ENCODE measurements at regions not wholly inside any gene's neighbourhood (a gene's known extent, or its start where the extent isn't known, plus 50 kb on each side); places are given as distances from the start of the nearest gene placed in this dataset.

- no peak for DNase-seq
Measured at GRCh38 chr20:22465622-22466446, 118.5 kb downstream of the FOXA2 start.

DNA sequence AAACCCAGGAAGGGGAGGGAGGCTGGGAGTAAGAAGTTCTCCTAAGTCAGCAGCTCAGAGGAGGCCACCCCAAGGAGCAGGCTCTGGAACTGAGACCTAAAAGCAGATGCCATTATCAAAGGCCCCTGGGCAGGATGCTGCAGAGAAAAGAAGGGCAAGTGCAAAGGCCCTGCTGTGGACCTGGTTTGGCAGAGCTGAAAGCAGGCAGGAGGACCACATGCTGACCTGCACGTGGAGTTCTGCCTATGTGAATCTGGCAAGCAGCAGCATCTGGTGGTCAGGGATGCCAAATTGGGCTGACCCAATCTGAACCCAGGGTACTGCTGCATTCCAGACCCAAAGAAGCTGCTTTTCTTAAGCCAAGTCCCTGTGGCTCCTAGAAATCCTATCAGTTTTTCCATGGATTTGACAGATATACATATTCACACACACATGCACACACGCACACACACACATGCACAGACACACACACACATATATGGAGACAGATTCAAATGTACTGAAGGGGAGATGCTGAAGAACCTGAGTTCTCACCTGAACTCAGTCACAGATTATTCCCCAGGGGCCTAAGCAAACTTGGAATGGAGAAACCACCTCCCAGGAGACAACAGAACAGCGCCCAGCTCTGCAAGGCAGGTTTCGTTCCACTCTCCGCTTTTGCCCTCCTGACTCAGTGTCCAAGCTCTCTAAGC is 119.9 kb downstream of the FOXA2 start:
- no peak for DNase-seq

GRCh38 chr20:22462975-22463914 is 121.1 kb downstream of the FOXA2 start:
- DNase-seq, result no peak

GRCh38 chr20:22460803-22461202 is 123.6 kb downstream of the FOXA2 start:
- no peak for DNase-seq

- no peak for DNase-seq
Measured at GRCh38 chr20:22460231-22460630, 124.1 kb downstream of the FOXA2 start.

- DNase-seq, result no peak
Measured at GRCh38 chr20:22459754-22460153, 124.6 kb downstream of the FOXA2 start.

DNA sequence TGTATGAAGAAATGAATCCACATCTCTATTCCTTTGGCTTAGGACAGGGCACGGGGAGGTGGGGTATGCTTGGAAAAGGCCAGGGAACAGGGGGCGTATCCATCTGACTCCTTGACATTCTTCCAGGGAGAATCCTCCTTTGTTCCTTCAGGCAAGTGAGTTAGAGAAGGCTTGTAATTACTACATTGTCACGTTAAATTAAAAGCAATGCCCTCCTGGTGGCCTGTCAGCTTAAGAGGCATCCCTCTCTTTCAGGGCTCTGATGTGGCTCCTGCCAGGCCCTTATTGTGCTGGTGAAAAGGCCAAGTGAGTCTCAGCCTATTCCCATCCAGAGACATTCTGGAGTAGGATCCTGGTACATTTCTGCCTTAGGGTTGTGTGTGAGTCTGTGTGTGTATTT is 128.3 kb downstream of the FOXA2 start:
- DNase-seq, result no peak

DNA sequence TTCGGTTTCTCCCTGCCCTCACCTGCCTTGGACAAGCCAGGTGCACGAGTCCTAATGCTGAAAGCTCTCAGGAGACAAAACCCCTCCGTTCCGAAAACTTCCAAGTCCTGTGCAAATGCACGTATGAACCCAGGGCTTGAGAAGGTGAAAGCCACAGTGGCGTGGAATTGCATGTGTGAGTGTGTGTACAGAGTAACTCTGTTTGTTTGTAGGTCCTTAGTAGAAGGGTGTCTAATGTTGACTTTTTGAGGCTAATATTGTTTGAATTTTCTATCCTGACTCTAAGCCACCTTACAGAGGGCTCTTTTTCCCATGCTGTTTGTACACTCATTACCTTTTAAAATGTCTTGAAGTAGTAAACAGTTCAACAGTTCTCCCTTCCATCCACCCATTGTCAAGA is 129.1 kb downstream of the FOXA2 start:
- no peak for DNase-seq

- DNase-seq, result no peak
Measured at GRCh38 chr20:22453244-22454080, 130.9 kb downstream of the FOXA2 start.

DNA sequence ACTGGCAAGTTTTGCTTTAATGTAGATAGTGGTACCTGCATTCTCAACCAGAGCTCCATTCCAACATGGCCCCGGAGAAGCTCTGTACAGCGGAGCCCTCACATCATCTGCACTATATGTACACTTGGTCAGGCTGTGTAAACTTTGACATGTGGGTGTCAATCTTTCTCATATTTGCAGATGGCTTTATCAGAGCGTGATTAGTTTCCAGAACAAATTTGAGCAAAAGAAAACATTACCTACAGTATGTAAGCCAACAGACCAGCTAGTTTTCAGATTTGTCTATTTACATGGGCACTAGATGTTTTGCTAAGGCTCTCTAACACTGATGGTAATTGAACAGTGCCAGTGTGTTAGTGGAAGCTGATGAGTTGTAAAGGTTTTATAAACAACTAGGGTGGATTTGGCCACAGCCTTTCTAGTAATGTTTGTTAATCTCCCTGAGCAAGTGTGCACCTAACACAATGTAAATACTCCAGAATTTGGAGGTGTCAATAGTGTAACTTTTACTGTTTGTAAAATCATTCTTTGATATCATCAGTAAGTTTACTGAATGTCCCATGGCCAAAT is 131.8 kb downstream of the FOXA2 start:
- no peak for DNase-seq

GRCh38 chr20:22450537-22450936 is 133.8 kb downstream of the FOXA2 start:
- no peak for DNase-seq

- no peak for DNase-seq
Measured at GRCh38 chr20:22449188-22449973, 135.0 kb downstream of the FOXA2 start.

- no peak for DNase-seq
Measured at GRCh38 chr20:22447447-22447778, 137.0 kb downstream of the FOXA2 start.

DNA sequence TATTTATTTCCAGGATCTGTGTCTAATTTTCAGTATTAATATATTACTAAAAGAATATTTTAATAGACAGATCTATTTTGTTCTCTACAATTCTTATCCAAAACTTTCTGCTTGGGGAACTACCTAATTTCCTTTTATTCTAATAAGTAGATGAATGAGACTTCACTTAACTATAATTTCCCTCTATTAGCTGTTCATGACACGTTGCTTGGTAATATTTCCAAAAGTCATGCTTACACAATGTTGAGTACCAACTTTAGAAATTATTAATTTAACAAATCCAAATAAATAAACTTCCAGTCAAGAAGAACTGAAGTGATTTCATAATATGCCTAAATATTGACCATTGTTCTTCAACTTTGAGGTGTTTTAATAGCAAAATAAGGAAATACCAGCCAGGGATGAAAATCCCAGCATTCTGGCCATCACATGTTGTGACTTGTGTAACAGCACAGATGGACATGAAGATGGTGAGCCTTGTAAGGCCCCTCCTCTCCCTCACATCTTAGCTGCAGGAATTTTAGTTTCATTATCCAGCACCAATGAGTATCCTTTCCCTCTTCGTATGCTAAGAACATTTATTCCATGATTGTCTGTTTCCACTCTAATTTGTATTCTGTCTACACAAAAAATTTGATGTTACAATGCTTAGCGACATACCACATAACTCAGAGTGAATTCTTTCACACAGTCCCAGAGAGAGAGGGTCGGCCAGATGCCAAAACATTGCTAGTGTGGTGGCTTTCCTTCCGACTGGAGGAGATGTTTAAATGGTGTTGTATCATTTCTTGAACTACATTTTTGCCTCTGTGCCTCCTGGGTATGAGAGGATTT is 137.5 kb downstream of the FOXA2 start:
- no peak for DNase-seq

DNA sequence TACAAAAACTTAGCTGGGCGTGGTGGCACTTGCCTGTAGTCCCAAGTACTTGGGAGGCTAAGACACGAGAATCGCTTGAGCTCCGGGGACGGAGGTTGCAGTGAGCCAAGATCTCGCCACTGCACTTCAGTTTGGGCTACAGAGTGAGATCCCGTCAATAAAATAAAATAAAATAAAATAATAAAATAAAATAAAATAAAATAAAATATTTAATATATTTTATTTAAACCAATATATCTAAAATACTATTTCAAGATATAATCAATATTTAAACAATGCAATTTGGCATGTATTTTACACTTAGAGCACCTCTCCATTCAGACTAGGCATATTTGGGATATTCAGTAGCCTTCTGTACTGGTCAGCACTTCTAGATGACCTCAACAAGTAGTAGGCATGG is 142.1 kb downstream of the FOXA2 start:
- no peak for DNase-seq

DNA sequence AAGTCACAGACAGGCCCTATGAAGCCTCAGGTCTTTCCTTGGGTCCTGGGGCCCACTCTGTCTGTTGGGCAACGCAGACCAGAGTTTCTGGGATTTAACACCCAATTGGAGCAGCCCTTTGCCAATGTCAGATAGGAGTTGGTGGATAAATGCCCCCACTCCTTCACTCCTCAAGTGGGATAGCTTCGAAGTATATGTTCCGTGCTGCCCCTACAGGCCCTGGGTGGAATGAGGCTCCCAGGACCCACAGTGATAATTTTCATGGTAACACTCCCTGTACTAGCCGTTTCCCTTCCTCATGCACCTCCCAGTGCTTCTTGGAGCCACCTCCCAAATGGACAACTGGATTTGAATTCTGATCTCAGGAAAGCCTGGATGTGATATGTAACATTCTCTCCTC is 145.4 kb downstream of the FOXA2 start:
- no peak for DNase-seq

- DNase-seq, result no peak
Measured at GRCh38 chr20:22438346-22438745, 146.0 kb downstream of the FOXA2 start.

DNA sequence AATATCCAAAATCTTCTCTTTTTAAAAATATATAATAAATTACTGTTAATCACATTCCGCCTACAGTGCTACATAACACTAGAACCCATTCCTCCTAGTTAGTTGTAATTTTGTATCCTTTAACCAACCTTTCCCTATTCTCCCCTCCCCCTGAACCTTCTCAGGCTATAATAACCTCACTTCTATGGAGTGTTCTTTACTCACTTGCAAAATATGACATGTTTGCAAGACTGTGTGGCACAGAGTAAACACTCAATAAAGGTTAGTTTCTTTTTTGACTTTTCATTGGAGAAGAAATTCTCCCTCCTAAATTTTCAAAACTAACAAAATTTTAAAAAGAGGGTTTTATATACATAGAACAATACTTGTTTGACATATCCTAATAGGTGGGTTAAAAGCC is 147.0 kb downstream of the FOXA2 start:
- DNase-seq, result no peak

- no peak for DNase-seq
Measured at GRCh38 chr20:22431419-22431818, 153.0 kb downstream of the FOXA2 start.

DNA sequence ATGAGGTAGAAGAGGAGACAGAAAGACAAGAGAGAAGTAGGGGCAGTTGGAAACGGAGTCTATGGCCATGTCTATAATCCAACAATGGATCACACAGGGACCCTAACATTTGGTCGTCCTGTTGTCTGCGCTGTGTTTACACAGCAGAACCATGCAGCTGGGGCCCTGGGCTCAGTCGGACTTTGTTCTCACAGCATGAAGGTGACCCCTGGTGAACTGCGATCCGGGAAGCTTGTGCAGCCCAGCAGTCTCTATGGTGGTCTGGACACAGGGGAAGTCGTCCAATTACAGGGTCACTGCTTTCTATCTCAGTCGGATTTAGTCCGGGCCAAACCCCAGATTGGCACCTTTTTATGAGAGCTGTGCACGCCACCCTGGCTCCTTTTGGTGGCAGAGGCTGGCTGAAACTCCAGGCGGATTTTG is 153.6 kb downstream of the FOXA2 start:
- DNase-seq, result no peak
